ENCODE measurements at regions not wholly inside any gene's neighbourhood (a gene's known extent, or its start where the extent isn't known, plus 50 kb on each side); places are given as distances from the start of the nearest gene placed in this dataset.

GRCh38 chr19:31598730-31599238 is 249.5 kb upstream of the TSHZ3 start:
- Mint-ChIP-seq H3K36me3 (ENCODE audit: low read depth) (no peaks in the 10 kb centered on the region), H3K4me3 (no peak overlapping the region), H3K9me3 (no peaks in the 10 kb centered on the region), H3K27me3 (no peaks in the 10 kb centered on the region), H3K4me1 (no peaks in the 10 kb centered on the region), H3K27ac (no peak overlapping the region)
- DNase-seq: no peak
- CTCF ChIA-PET: no interaction called here
- POLR2A ChIA-PET: no interaction called here

- Mint-ChIP-seq H3K9me3 (no peaks in the 10 kb centered on the region), H3K4me3 (no peak overlapping the region), H3K4me1 (no peaks in the 10 kb centered on the region), H3K27ac (no peak overlapping the region), H3K36me3 (ENCODE audit: low read depth) (no peaks in the 10 kb centered on the region), H3K27me3 (no peaks in the 10 kb centered on the region)
- no peak for DNase-seq
- CTCF ChIA-PET: interaction anchor here (1.2 kb wide), 1 partner anchor 34 kb away, joined by 3 read pairs; no protein-coding TSS in a partner anchor
- POLR2A ChIA-PET: no interaction called here
Measured at GRCh38 chr19:31600731-31601295, 251.6 kb upstream of the TSHZ3 start.

GRCh38 chr19:31601855-31602254 is 252.6 kb upstream of the TSHZ3 start:
- H3K27me3 Mint-ChIP-seq: no peaks in the 10 kb centered on the region
- ChIA-PET CTCF (no interaction called here), POLR2A (no interaction called here)
- H3K4me3 Mint-ChIP-seq: no peak overlapping the region
- H3K9me3 Mint-ChIP-seq: no peaks in the 10 kb centered on the region
- DNase-seq: no peak
- no peaks in the 10 kb centered on the region for H3K4me1 Mint-ChIP-seq
- no peaks in the 10 kb centered on the region for H3K36me3 Mint-ChIP-seq (ENCODE audit: low read depth)
- no peak overlapping the region for H3K27ac Mint-ChIP-seq

- no peaks in the 10 kb centered on the region for H3K9me3 Mint-ChIP-seq
- no peak overlapping the region for H3K4me3 Mint-ChIP-seq
- H3K27me3 Mint-ChIP-seq: no peaks in the 10 kb centered on the region
- POLR2A ChIA-PET: no interaction called here
- H3K4me1 Mint-ChIP-seq: no peaks in the 10 kb centered on the region
- DNase-seq: no peak
- H3K27ac Mint-ChIP-seq: no peak overlapping the region
- CTCF ChIA-PET: no interaction called here
- H3K36me3 Mint-ChIP-seq (ENCODE audit: low read depth): no peaks in the 10 kb centered on the region
Measured at GRCh38 chr19:31602548-31602947, 253.3 kb upstream of the TSHZ3 start.

- Mint-ChIP-seq H3K9me3 (no peaks in the 10 kb centered on the region), H3K27ac (no peak overlapping the region), H3K4me3 (no peak overlapping the region), H3K36me3 (ENCODE audit: low read depth) (no peaks in the 10 kb centered on the region), H3K4me1 (no peaks in the 10 kb centered on the region), H3K27me3 (no peaks in the 10 kb centered on the region)
- ChIA-PET CTCF (no interaction called here), POLR2A (no interaction called here)
- DNase-seq: no peak
Measured at GRCh38 chr19:31604493-31605040, 255.3 kb upstream of the TSHZ3 start.

GRCh38 chr19:31610018-31610417 is 260.8 kb upstream of the TSHZ3 start:
- POLR2A ChIA-PET: no interaction called here
- Mint-ChIP-seq H3K36me3 (ENCODE audit: low read depth) (no peaks in the 10 kb centered on the region), H3K9me3 (no peaks in the 10 kb centered on the region), H3K4me1 (no peaks in the 10 kb centered on the region), H3K27me3 (no peaks in the 10 kb centered on the region), H3K4me3 (no peak overlapping the region), H3K27ac (no peak overlapping the region)
- DNase-seq: no peak
- CTCF ChIA-PET: no interaction called here

- Mint-ChIP-seq H3K4me3 (no peak overlapping the region), H3K27me3 (no peaks in the 10 kb centered on the region), H3K9me3 (no peaks in the 10 kb centered on the region), H3K36me3 (ENCODE audit: low read depth) (no peaks in the 10 kb centered on the region), H3K4me1 (no peaks in the 10 kb centered on the region), H3K27ac (no peak overlapping the region)
- CTCF ChIA-PET: no interaction called here
- POLR2A ChIA-PET: no interaction called here
- DNase-seq: no peak
Measured at GRCh38 chr19:31611046-31611877, 262.0 kb upstream of the TSHZ3 start.

GRCh38 chr19:31612873-31613272 is 263.6 kb upstream of the TSHZ3 start:
- Mint-ChIP-seq H3K27ac (no peak overlapping the region), H3K9me3 (no peaks in the 10 kb centered on the region), H3K27me3 (no peaks in the 10 kb centered on the region), H3K4me3 (no peak overlapping the region), H3K36me3 (ENCODE audit: low read depth) (no peaks in the 10 kb centered on the region), H3K4me1 (no peaks in the 10 kb centered on the region)
- POLR2A ChIA-PET: no interaction called here
- DNase-seq: no peak
- CTCF ChIA-PET: no interaction called here

GRCh38 chr19:31613683-31614219 is 264.5 kb upstream of the TSHZ3 start:
- H3K9me3 Mint-ChIP-seq: no peaks in the 10 kb centered on the region
- no peak for DNase-seq
- POLR2A ChIA-PET: no interaction called here
- CTCF ChIA-PET: no interaction called here
- no peaks in the 10 kb centered on the region for H3K27me3 Mint-ChIP-seq
- no peaks in the 10 kb centered on the region for H3K4me1 Mint-ChIP-seq
- H3K4me3 Mint-ChIP-seq: no peak overlapping the region
- no peak overlapping the region for H3K27ac Mint-ChIP-seq
- no peaks in the 10 kb centered on the region for H3K36me3 Mint-ChIP-seq (ENCODE audit: low read depth)

- no peaks in the 10 kb centered on the region for H3K27me3 Mint-ChIP-seq
- CTCF ChIA-PET: no interaction called here
- POLR2A ChIA-PET: no interaction called here
Measured at GRCh38 chr19:31616031-31616430, 266.8 kb upstream of the TSHZ3 start.

GRCh38 chr19:31617010-31617585 is 267.9 kb upstream of the TSHZ3 start:
- no peak overlapping the region for H3K27ac Mint-ChIP-seq
- POLR2A ChIA-PET: no interaction called here
- no peaks in the 10 kb centered on the region for H3K27me3 Mint-ChIP-seq
- DNase-seq: no peak
- no peak overlapping the region for H3K4me3 Mint-ChIP-seq
- CTCF ChIA-PET: no interaction called here
- no peaks in the 10 kb centered on the region for H3K9me3 Mint-ChIP-seq
- H3K36me3 Mint-ChIP-seq (ENCODE audit: low read depth): no peaks in the 10 kb centered on the region
- no peaks in the 10 kb centered on the region for H3K4me1 Mint-ChIP-seq

More at GRCh38 chr19:31616031-31616430, 266.8 kb upstream of the TSHZ3 start:
- no peak for DNase-seq
- Mint-ChIP-seq H3K4me1 (no peaks in the 10 kb centered on the region), H3K9me3 (no peaks in the 10 kb centered on the region), H3K36me3 (ENCODE audit: low read depth) (no peaks in the 10 kb centered on the region), H3K4me3 (no peak overlapping the region), H3K27ac (no peak overlapping the region)

GRCh38 chr19:31625056-31625455 is 275.8 kb upstream of the TSHZ3 start:
- no peaks in the 10 kb centered on the region for H3K36me3 Mint-ChIP-seq (ENCODE audit: low read depth)
- H3K4me3 Mint-ChIP-seq: no peak overlapping the region
- H3K27ac Mint-ChIP-seq: no peak overlapping the region
- H3K4me1 Mint-ChIP-seq: no peaks in the 10 kb centered on the region
- POLR2A ChIA-PET: no interaction called here
- no peak for DNase-seq
- H3K9me3 Mint-ChIP-seq: no peaks in the 10 kb centered on the region
- no peaks in the 10 kb centered on the region for H3K27me3 Mint-ChIP-seq
- CTCF ChIA-PET: no interaction called here

- no peak overlapping the region for H3K27ac Mint-ChIP-seq
- no peaks in the 10 kb centered on the region for H3K9me3 Mint-ChIP-seq
- ChIA-PET CTCF (interaction anchor here (0.6 kb wide), 1 partner anchor 1048 kb away, joined by 4 read pairs; no protein-coding TSS in a partner anchor), POLR2A (no interaction called here)
- no peak for DNase-seq
- no peak overlapping the region for H3K4me3 Mint-ChIP-seq
- no peaks in the 10 kb centered on the region for H3K36me3 Mint-ChIP-seq (ENCODE audit: low read depth)
- no peaks in the 10 kb centered on the region for H3K27me3 Mint-ChIP-seq
- H3K4me1 Mint-ChIP-seq: no peaks in the 10 kb centered on the region
Measured at GRCh38 chr19:31625575-31625974, 276.3 kb upstream of the TSHZ3 start.

Measured in activated CD4-positive, alpha-beta T cell treated with anti-CD3 and anti-CD28 coated beads, Interleukin-2, amount 10 ng/mL, durations not matched to agents 7 days and 5 days (primary cell).